HG02623 (cell line): ENCODE measurements at regions not wholly inside any gene's neighbourhood (a gene's known extent, or its start where the extent isn't known, plus 50 kb on each side); places are given as distances from the start of the nearest gene placed in this dataset.
"Not testable (repeated sequence)": the region's sequence is repeated elsewhere in the genome, so short reads cannot be mapped to it uniquely, and the experiment has no call there.

Experiments used
- ATAC-seq: cut with Tn5 transposase; IDR thresholded peaks from one replicate; pipeline ENCODE4 v1.9.1; 2021; ENCODE audit warnings: moderate library complexity; ENCODE audit not compliant: unreplicated experiment

GRCh38 chr14:71355324-71356201, 448.3 kb downstream of the PCNX1 start:
- peak; percentile 58 for ATAC-seq

DNA sequence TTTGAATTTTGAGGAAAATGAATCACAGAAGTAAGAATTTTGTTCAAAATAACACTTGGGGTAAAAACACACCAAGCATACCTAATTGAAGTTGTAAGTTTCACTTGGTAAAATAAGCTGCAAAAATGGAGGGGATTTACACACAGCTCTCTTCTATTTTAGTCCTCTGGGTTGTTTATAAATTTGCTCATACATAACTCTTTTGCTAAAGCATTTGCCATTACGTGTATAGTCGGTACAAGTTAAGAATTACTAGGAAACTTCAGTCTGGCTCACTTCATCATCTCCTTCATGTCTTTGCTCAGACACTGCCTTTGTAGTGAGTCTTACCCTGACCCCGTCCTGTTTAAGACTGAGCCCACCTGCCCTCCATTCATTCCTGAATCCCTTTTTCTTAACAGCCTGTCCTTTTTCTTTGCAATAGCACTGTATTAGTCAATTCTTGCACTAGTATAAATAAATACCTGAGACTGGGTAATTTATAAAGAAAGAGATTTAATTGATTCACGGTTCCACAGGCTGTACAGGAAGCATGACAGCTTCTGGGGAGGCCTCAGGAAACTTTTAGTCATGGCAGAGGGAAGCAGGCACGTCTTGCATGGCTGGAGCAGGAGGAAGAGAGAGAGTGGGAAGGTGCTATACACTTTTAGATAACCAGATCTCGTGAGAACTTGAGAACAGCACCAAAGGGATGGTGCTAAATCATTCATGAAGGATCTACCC, 451.1 kb downstream of the PCNX1 start:
- ATAC-seq, result no peak

DNA sequence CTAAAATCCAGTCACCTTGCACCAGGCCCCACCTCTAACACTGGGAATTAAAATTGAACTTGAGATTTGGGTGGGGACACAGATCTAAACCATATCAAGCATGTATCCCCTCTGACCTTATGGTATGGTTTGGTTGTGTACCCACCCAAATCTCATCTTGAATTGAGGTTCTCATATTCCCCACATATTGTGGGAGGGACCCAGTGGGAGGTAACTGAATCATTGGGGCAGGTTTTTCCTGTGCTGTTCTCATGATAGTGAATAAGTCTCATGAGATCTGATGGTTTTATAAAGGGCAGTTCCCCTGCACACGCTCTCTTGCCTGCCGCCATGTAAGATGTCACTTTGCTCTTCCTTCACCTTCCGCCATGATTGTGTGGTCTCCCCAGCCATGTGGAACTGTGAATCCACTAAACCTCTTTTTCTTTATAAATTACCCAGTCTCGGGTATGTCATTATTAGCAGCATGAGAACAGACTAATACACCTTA, 451.7 kb downstream of the PCNX1 start:
- not testable (repeated sequence) for ATAC-seq

DNA sequence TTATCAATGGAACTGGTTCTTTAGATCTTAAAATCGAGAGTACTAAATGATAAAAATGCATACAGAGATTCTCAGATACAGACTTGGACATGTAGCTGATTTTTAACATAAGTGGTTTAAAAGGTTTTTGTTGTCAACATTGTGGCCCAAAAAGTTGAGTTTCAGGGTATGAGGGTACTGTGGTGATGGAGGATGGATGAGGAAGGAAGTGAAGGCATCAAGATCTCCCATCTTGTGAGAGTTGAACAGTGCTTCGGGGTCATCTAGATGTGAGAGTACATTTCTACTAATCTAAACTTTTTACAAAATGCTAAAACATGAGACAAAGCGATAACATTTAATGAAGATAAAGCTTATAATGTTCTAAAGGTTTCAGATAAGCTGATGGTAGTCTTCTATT, 452.6 kb downstream of the PCNX1 start:
- no peak for ATAC-seq

- no peak for ATAC-seq
Observed at GRCh38 chr14:71361336-71361735, 454.1 kb downstream of the PCNX1 start.

DNA sequence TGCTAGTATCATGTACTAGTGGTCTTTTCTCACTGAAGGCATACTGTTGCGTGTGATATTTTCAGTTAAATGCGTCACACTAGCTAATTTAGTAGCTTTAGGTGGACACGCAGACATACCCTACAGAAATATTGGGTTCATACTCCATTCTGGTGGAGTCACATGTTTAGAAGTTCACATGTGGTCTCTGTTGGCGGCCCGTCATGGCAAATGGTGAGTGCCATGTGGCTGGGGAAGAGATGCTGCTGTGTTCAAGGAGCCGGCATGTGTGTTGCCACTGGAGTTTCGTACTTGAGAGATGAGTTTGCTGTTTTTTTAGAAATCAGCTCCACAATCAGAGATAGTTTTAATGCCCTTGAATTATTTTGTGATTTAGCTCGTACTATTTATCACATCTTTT, 454.6 kb downstream of the PCNX1 start:
- ATAC-seq, result no peak

GRCh38 chr14:71362282-71362681, 455.0 kb downstream of the PCNX1 start:
- no peak for ATAC-seq

DNA sequence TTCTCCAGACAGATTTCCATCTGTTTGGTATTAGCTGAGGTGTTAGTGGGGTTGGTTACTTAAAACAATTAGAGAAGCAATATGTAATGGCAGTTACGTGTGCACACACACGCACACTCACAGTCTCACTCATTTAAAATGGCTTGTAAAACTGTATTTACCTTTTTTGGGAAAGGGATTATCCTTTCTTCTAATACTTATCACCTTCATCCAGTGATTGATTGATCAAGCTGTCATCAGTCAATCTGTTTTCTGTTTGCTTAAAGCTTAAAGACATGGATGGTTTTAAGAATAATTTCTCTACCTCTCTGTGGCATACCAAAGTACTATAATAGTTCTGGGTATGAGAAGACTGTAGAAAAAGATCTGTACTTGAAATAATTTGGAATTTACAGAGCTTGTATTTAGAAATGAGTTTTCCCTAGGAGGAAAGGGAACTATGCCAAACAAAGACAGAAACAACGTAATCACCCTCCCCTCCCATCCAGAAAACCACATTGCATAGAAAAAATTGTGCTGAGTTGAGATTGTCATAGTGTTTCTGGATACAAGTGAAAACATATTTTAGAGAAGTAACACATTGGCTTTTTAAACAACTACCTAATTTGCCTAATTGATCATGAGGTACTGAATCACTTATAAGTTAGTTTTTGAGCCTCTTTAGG, 455.8 kb downstream of the PCNX1 start:
- no peak for ATAC-seq

DNA sequence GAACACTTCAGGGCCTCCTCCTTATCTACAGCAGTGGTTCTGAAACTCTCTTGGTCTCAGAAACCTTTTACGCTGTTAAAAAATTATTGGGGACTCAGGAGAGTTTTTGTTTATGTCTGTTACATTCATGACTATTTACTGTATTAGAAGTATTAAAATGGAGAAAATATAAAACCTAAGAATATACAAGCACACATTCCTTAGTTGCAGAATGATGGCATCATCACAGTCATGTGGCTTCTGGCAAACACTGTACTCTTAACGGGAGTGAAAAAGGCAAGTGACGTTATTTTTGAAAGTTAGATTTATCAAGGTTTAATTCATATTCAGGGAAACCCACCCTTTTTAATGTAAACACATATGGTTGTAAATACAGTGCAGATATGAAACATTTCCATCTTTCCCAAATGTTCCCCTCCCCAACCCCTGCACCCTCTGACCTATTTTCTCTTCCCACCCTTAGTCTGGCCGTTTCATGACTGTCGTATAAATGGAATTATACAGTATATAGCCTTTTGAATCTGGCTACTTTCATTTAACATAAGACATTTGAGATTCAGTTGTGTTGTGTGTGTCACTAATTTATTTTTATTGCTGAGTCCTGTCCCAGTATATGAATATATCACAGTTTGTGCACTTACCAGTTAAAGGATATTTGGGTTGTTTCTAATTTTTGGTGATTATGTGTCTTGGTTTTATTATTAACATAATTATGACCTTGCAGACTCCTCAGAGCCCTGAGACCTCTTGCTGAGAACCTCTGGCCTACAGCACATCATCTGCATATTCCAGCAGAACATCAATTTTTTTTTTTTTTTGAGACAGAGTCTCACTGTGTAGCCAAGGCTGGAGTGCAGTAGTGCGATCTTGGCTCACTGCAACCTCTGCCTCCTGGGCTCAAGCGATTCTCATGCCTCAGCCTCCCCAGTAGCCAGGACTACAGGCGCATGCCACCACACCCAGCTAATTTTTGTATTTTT, 457.0 kb downstream of the PCNX1 start:
- no peak for ATAC-seq

- ATAC-seq, result no peak
Observed at GRCh38 chr14:71365361-71365760, 458.1 kb downstream of the PCNX1 start.

DNA sequence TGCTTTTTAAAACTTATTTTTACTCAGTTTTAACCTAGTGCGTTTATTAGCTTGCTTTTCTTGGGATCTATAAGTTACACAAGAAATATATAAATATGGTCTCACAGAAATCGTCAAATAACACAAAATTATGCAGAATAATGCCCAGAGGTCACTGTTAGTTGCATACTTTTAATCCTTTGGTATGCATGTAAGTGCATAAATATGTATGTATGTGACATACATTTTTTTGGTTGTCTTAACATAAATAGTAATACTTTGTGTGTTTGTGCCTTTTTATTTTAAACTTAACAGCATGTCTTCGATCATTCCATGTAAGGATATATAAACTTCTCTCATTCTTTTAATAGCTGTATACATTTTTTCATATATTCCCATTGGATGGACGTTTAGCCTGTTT, 459.6 kb downstream of the PCNX1 start:
- no peak for ATAC-seq

DNA sequence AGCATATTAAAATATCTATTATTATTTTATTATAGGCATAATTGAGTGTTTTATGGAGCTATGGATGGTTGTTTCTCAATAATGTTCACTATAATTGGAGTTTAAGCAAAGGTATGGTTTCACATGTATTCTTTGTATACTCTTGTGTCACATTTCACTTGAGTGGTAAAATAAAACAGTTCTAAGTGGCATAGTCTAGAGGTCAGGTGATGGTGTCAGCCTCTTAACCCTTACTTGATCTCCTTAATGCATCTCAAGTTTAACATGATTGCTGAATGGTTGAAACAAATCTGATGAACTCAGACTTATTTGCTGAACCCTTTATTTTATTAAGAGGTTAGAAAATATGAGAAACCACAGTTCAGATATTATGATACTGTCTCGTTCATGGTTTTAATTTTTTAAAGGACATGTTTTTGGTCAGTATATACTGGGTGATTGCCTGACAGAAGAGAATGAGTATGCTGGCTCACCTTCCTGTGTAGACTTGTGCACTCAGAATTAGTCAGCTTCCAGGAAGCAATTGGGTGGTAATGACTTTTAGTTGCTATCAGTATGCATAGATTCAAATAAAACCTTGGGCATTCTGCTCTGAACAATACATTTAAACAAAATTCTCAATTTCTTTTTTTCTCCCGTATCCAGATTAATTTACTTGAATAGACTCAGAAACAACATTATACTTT, 464.6 kb downstream of the PCNX1 start:
- peak; percentile 45 for ATAC-seq

GRCh38 chr14:71372411-71372838, 465.2 kb downstream of the PCNX1 start:
- ATAC-seq, result no peak

DNA sequence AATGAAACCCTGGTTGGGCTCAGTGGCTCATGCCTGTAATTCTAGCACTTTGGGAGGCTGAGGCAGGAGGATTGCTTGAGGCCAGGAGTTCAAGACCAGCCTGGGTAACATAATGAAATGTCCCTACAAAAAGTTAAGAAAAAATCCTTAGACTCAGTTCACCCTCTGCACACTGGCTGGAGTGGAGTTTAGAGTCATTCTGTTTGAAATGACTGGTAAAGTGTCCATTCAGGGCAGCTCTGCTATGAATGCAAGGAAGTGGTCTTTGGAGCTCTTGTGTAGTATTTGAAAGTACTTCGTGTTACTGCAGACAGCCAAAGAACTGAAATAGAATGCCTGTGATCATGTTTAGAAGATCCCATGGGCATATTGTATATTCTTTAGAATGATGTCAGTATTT, 466.5 kb downstream of the PCNX1 start:
- no peak for ATAC-seq

GRCh38 chr14:71374989-71375388, 467.7 kb downstream of the PCNX1 start:
- ATAC-seq, result no peak

- no peak for ATAC-seq
Observed at GRCh38 chr14:71377099-71377498, 469.8 kb downstream of the PCNX1 start.

GRCh38 chr14:71380271-71380670, 473.0 kb downstream of the PCNX1 start:
- ATAC-seq, result no peak

DNA sequence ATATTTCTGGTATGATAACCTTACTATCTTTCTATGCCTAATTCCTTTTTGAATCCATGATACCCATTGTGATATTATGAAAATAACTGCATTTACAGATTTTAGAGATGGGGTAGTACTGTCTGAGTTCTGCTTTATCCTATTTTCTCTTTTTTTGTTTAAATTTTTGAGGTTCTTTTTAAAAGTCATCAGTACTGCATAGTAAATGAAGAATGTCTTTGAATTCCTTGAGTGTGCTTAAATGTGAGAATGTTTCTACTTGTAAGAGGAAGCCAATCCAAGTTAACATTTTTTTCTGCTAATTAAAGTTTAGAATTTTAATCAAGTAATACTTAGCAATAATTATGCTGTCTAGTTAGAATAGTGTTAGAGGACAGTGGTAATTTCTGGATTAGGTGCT, 474.6 kb downstream of the PCNX1 start:
- ATAC-seq, result no peak

DNA sequence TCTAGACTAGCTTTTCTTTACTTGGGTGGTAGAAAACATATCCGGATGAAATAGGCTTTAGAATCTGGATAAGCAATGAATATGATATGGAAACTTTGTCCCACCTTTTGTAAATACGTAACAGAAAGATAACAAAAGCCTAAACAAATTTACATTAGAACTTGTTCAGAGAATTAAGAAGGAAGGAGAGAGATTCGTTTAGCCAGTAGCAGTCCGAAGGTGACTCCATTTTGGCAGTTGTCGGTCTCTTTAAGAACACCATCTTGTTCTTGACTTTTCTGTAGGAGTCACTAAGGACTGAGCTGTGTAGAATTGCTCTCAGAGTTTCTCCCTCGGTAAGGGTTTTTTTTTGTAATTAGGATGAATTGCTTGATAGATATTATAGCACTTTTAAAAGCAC, 475.1 kb downstream of the PCNX1 start:
- no peak for ATAC-seq

DNA sequence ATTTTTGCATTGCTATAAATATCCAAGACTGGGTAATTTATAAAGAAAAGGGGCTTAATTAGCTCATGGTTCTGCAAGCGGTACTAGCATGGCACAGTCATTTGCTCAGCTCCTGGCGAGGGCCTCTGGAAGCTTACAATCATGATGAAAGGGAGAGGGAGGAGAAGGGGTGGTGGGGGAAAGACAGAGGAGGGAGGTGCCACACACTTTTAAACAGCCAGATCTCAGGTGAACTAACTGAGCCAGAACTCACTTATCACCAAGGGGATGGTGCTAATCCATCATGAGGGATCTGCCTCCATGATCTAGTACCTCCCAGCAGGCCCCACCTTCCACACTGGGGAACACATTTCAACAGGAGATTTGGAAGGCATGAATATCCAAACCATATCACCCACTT, 476.3 kb downstream of the PCNX1 start:
- ATAC-seq, result no peak
